Gastroesophageal sphincter (tissue), 3 donors: ENCODE measurements at regions not wholly inside any gene's neighbourhood (a gene's known extent, or its start where the extent isn't known, plus 50 kb on each side); places are given as distances from the start of the nearest gene placed in this dataset.

ENCODE experiments used
- POLR2A ChIP-seq, 2 donors: fragments of 450-650 bp; IDR thresholded peaks; one replicate each; pipeline ENCODE4 v1.6.1; 2017; ENCODE audit warnings: antibody characterized with exemption in 2 of 2, mild to moderate bottlenecking in 2 of 2, moderate library complexity in 1 of 2
- POLR2AphosphoS5 ChIP-seq: sonication (generic); formaldehyde crosslinking; IDR thresholded peaks from one replicate; pipeline ENCODE4 v1.6.1; 2017; ENCODE audit warnings: antibody characterized with exemption
- TF ChIP-seq, protein P1 (sequence below), 4 experiments: fragments of 200-600 bp in 2 of 4; fragments of 450-650 bp in 2 of 4; sonication (generic) in 1 of 4; IDR thresholded peaks; one replicate each; pipeline ENCODE4 v1.5.1; 2017 to 2019; ENCODE audit warnings: antibody characterized with exemption in 4 of 4, mild to moderate bottlenecking in 2 of 4, moderate library complexity in 2 of 4

DNA sequence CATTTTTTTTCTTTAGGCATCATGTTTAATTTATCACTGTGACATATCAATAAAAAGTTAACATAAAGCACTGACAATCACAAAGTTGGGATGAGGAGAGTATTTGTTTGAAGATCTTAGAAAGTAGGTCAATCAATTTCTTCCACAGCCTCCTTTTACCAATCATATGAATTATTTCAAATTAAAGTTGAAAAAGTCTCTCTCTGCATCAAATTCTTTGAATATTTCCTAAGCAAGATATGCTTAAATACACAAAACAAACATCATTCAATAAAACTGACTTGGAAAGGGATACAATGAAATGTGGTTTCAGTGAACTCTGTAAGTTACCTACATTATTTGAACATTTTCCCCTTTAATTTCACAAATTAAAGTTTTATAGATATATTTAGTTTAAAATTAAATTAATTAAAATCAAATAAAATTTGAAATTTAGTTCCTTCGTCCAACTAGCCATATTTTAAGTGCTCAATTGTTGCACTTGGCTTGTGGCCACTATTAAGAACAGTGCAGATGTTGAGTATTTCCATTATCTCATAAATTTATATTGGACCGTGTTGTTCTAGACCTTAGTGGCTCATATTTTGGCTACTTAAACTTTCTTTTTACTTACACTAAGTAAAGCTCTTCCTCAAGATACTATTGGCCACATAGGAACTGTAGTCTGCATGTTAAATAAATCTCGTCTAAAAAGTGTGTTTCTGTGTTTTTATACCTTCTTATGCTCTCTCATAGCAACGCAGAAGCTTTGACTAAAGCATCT is 949.7 kb upstream of the NUDT12 start:
- TF ChIP-seq, protein P1, sequence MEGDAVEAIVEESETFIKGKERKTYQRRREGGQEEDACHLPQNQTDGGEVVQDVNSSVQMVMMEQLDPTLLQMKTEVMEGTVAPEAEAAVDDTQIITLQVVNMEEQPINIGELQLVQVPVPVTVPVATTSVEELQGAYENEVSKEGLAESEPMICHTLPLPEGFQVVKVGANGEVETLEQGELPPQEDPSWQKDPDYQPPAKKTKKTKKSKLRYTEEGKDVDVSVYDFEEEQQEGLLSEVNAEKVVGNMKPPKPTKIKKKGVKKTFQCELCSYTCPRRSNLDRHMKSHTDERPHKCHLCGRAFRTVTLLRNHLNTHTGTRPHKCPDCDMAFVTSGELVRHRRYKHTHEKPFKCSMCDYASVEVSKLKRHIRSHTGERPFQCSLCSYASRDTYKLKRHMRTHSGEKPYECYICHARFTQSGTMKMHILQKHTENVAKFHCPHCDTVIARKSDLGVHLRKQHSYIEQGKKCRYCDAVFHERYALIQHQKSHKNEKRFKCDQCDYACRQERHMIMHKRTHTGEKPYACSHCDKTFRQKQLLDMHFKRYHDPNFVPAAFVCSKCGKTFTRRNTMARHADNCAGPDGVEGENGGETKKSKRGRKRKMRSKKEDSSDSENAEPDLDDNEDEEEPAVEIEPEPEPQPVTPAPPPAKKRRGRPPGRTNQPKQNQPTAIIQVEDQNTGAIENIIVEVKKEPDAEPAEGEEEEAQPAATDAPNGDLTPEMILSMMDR (IDR thresholded peaks at IDR 0.05), result no peak
- TF ChIP-seq POLR2A (IDR thresholded peaks at IDR 0.05) (no peak), POLR2AphosphoS5 (no peak)
